GM12878 (cell line): ENCODE measurements at regions not wholly inside any gene's neighbourhood (a gene's known extent, or its start where the extent isn't known, plus 50 kb on each side); places are given as distances from the start of the nearest gene placed in this dataset.

Source experiments
- CEBPB ChIP-seq, 2 experiments: fragments of 150-350 bp in 1 of 2; IDR thresholded peaks; 2 replicates each; pipeline ENCODE4 v1.6.1; 2012 to 2014; ENCODE audit warnings: low read depth in 2 of 2, low read length in 2 of 2, borderline replicate concordance in 1 of 2, inconsistent platforms in 1 of 2
- POLR2A ChIP-seq: IDR thresholded peaks from 2 replicates; pipeline ENCODE4 v1.6.1; 2011; ENCODE audit warnings: low read depth, mild to moderate bottlenecking, low read length
- TF ChIP-seq, protein P1 (sequence below): IDR thresholded peaks from 2 replicates; pipeline ENCODE4 v1.6.1; 2011; ENCODE audit warnings: low read depth, mild to moderate bottlenecking, low read length, moderate library complexity, borderline replicate concordance; ENCODE audit errors: extremely low read depth
- TF ChIP-seq, protein P2 (sequence below), 3 experiments: IDR thresholded peaks in 2 of 3; conservative IDR thresholded peaks in 1 of 3; 2 replicates each; pipeline ENCODE4 v1.5.1; 2011; ENCODE audit warnings: low read depth in 3 of 3, low read length in 3 of 3, mild to moderate bottlenecking in 3 of 3, control low read depth in 2 of 3, moderate library complexity in 2 of 3, inconsistent platforms in 1 of 3, mixed read lengths in 1 of 3; ENCODE audit not compliant: control insufficient read depth in 2 of 3, insufficient read depth in 1 of 3; ENCODE audit errors: extremely low read depth in 1 of 3

DNA sequence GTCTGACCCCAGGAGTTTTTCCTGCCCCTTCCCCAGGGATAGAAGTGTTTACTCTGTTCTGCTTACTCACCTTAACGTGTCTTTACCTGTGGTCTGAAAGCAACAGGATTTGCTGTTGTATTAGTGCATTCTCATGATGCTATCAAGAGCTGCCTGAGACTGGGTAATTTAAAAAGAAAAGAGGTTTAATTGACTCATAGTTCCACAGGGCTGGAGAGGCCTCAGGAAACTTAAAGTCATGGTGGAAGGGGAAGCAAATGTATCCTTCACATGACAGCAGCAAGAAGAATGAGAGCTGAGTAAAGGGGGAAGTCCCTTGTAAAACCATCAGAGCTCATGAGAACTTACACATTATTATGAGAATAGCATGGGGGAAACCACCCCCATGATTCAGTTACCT is 240.4 kb downstream of the SNAPC1 start:
- TF ChIP-seq, protein P1, sequence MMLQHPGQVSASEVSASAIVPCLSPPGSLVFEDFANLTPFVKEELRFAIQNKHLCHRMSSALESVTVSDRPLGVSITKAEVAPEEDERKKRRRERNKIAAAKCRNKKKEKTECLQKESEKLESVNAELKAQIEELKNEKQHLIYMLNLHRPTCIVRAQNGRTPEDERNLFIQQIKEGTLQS: no peak
- no peak for TF ChIP-seq POLR2A
- TF ChIP-seq, protein P2, sequence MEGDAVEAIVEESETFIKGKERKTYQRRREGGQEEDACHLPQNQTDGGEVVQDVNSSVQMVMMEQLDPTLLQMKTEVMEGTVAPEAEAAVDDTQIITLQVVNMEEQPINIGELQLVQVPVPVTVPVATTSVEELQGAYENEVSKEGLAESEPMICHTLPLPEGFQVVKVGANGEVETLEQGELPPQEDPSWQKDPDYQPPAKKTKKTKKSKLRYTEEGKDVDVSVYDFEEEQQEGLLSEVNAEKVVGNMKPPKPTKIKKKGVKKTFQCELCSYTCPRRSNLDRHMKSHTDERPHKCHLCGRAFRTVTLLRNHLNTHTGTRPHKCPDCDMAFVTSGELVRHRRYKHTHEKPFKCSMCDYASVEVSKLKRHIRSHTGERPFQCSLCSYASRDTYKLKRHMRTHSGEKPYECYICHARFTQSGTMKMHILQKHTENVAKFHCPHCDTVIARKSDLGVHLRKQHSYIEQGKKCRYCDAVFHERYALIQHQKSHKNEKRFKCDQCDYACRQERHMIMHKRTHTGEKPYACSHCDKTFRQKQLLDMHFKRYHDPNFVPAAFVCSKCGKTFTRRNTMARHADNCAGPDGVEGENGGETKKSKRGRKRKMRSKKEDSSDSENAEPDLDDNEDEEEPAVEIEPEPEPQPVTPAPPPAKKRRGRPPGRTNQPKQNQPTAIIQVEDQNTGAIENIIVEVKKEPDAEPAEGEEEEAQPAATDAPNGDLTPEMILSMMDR (IDR thresholded peaks at IDR 0.05 in 2 of 3, conservative IDR thresholded peaks at IDR 0.05 in 1 of 3; ENCODE audit: control insufficient read depth in 2 of 3, extremely low read depth in 1 of 3, insufficient read depth in 1 of 3, low read depth in 3 of 3, low read length in 3 of 3): no peak
- TF ChIP-seq CEBPB (IDR thresholded peaks at IDR 0.05; ENCODE audit: borderline replicate concordance in 1 of 2, low read depth in 2 of 2, low read length in 2 of 2): no peak
